ENCODE measurements at regions not wholly inside any gene's neighbourhood (a gene's known extent, or its start where the extent isn't known, plus 50 kb on each side); places are given as distances from the start of the nearest gene placed in this dataset.

DNA sequence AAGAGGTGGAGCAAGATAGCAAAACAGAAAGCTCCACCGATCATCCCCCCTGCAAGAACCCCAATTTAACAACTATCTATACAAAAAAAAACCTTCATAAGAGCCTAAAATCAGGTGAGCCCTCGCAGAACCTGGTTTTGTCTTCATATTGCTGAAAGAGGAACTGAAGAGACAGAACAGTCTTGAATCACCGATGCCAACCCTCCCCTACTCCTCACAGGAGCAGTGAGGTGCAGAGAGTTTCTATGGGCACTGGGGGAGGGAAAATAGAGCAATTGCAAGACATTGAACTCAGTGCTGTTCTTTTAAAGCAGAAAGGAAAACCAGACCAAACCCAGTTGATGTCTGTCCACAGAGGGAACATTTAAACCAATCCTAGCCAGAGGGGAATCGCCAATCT, 1370.3 kb downstream of the FAM133A start:
- no peak for DNase-seq (ENCODE audit: low read depth in 1 of 2, low spot score in 2 of 2)
- Histone ChIP-seq H3K36me3 (ENCODE audit: control insufficient read depth in 2 of 4, insufficient read depth in 4 of 4, low read length in 3 of 4) (no peaks in the 10 kb centered on the region), H3K9ac (replicated peaks in 1 of 4; ENCODE audit: extremely low read depth in 1 of 4, low read depth in 3 of 4, low read length in 3 of 4) (no peak overlapping the region), H3K23me2 (ENCODE audit: low read depth, low read length) (no peaks in the 10 kb centered on the region), H3K18ac (ENCODE audit: extremely low read depth, low read length) (no peak overlapping the region), H3K27me3 (replicated peaks in 1 of 4; ENCODE audit: control insufficient read depth in 3 of 4, extremely low read depth in 1 of 4, insufficient read depth in 3 of 4, low read length in 3 of 4) (no peaks in the 10 kb centered on the region), H3K23ac (ENCODE audit: insufficient read length) (no peak overlapping the region), H2BK12ac (ENCODE audit: low read depth, low read length) (no peak overlapping the region), H3K27ac (ENCODE audit: low read depth, low read length) (no peak overlapping the region), H2AFZ (ENCODE audit: low read length) (no peak overlapping the region), H4K91ac (replicated peaks; ENCODE audit: insufficient read length, low read length) (no peak overlapping the region), H2BK5ac (ENCODE audit: low read depth, low read length) (no peak overlapping the region), H3K4me2 (ENCODE audit: insufficient read depth in 1 of 2, low read depth in 2 of 2, low read length in 2 of 2) (no peak overlapping the region), H3K79me1 (ENCODE audit: low read depth, low read length) (no peaks in the 10 kb centered on the region), H4K20me1 (replicated peaks in 1 of 2; ENCODE audit: control insufficient read depth in 1 of 2, insufficient read depth in 2 of 2, low read length in 2 of 2) (no peaks in the 10 kb centered on the region), H4K8ac (ENCODE audit: extremely low read depth, insufficient read depth, low read length) (no peak overlapping the region), H2BK15ac (ENCODE audit: low read length) (no peak overlapping the region), H3K14ac (ENCODE audit: insufficient read length) (no peak overlapping the region), H3K4me1 (replicated peaks in 1 of 4; ENCODE audit: control insufficient read depth in 3 of 4, insufficient read depth in 4 of 4, low read length in 3 of 4) (no peaks in the 10 kb centered on the region), H3K79me2 (ENCODE audit: control insufficient read depth in 1 of 2, insufficient read depth in 2 of 2, low read length in 2 of 2) (no peaks in the 10 kb centered on the region), H2BK20ac (ENCODE audit: low read length) (no peak overlapping the region), H3K4ac (replicated peaks; ENCODE audit: insufficient read length, low read depth, low read length) (no peak overlapping the region), H3K4me3 (ENCODE audit: extremely low read depth in 1 of 4, insufficient read depth in 2 of 4, low read depth in 3 of 4, low read length in 4 of 4) (no peak overlapping the region), H4K5ac (ENCODE audit: insufficient read length, low read depth, low read length) (no peak overlapping the region), H3K56ac (replicated peaks; ENCODE audit: insufficient read length, low read depth, low read length) (no peak overlapping the region), H2BK120ac (replicated peaks; ENCODE audit: low read depth, low read length) (no peak overlapping the region), H3K9me3 (ENCODE audit: insufficient read depth in 2 of 2, low read depth in 1 of 2, low read length in 1 of 2) (no peaks in the 10 kb centered on the region), H2AK5ac (ENCODE audit: low read depth, low read length) (no peak overlapping the region)
- 93% methylated on average over 3 of the region's 4 CpGs; no CpG with 5 or more reads in 1 of the 2 experiments for WGBS, 2 experiments (ENCODE audit: extremely low coverage in 1 of 2, insufficient coverage in 1 of 2, insufficient read length in 1 of 2, insufficient replicate concordance in 2 of 2, low coverage in 1 of 2, low lambda C conversion rate in 2 of 2, missing lambda C conversion rate in 1 of 2)
- no peak for FAIRE-seq
- ChIA-PET CTCF (ENCODE audit: partially characterized antibody) (no interaction called here), POLR2A (ENCODE audit: partially characterized antibody) (no interaction called here)
- no peak for TF ChIP-seq GABPA (IDR thresholded peaks at IDR 0.05; ENCODE audit: borderline replicate concordance, insufficient read depth, low read length)
- no peak for TF ChIP-seq TAF7 (optimal IDR thresholded peaks at IDR 0.05; ENCODE audit: borderline replicate concordance, low read depth, low read length)
- TF ChIP-seq, protein P1, sequence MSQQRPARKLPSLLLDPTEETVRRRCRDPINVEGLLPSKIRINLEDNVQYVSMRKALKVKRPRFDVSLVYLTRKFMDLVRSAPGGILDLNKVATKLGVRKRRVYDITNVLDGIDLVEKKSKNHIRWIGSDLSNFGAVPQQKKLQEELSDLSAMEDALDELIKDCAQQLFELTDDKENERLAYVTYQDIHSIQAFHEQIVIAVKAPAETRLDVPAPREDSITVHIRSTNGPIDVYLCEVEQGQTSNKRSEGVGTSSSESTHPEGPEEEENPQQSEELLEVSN (IDR thresholded peaks at IDR 0.05) = no peak
- no peak for TF ChIP-seq MAFK (IDR thresholded peaks at IDR 0.05; ENCODE audit: low read depth, low read length)
- TF ChIP-seq RNF2 (IDR thresholded peaks at IDR 0.05; ENCODE audit: borderline replicate concordance, low read depth, low read length, missing control alignments, poor library complexity, severe bottlenecking) = no peak
- TF ChIP-seq CEBPB (IDR thresholded peaks at IDR 0.05; ENCODE audit: low read depth, low read length) = no peak
- TF ChIP-seq EZH2 (IDR thresholded peaks at IDR 0.05; ENCODE audit: low read depth, low read length, severe bottlenecking) = no peak
- no peak for TF ChIP-seq CTBP2 (IDR thresholded peaks at IDR 0.05; ENCODE audit: borderline replicate concordance, insufficient read depth, insufficient read length, low read length)
- no peak for TF ChIP-seq RBBP5 (IDR thresholded peaks at IDR 0.05; ENCODE audit: borderline replicate concordance, low read depth, low read length)
- no peak for TF ChIP-seq RFX5 (IDR thresholded peaks at IDR 0.05; ENCODE audit: borderline replicate concordance, low read depth, low read length)

All from H1 (cell line).